ENCODE measurements at regions not wholly inside any gene's neighbourhood (a gene's known extent, or its start where the extent isn't known, plus 50 kb on each side); places are given as distances from the start of the nearest gene placed in this dataset.

- DNase-seq = no peak
- Histone ChIP-seq H3K36me3 (no peaks in the 10 kb centered on the region), H3K27ac (no peak overlapping the region), H3K4me3 (no peak overlapping the region), H3K27me3 (no peaks in the 10 kb centered on the region), H3K4me1 (no peaks in the 10 kb centered on the region), H3K9me3 (no peaks in the 10 kb centered on the region)
- FAIRE-seq = no peak
- intact Hi-C loops (cut with DNase I) = no loop called here
- 40 to 52% methylated on average over 3 of the region's 3 CpGs for WGBS, 2 donors
- TF ChIP-seq CTCF (IDR thresholded peaks at IDR 0.05) = no peak
- ATAC-seq = no peak
Measured at GRCh38 chr2:116211719-116212118, 1602.8 kb upstream of the DDX18 start.

GRCh38 chr2:116222793-116223192 is 1591.7 kb upstream of the DDX18 start:
- WGBS, 2 donors = 68 to 76% methylated on average over 4 of the region's 4 CpGs
- no peaks in the 10 kb centered on the region for H3K4me1 ChIP-seq
- FAIRE-seq (no peak), DNase-seq (no peak), ATAC-seq (no peak)
- no peaks in the 10 kb centered on the region for H3K36me3 ChIP-seq
- intact Hi-C loops (cut with DNase I) = no loop called here
- H3K27me3 ChIP-seq = no peaks in the 10 kb centered on the region
- no peak for TF ChIP-seq CTCF (IDR thresholded peaks at IDR 0.05)
- no peak overlapping the region for H3K27ac ChIP-seq
- H3K4me3 ChIP-seq = no peak overlapping the region
- H3K9me3 ChIP-seq = no peaks in the 10 kb centered on the region

- no peak for FAIRE-seq
Measured at GRCh38 chr2:116223912-116224311, 1590.6 kb upstream of the DDX18 start.

GRCh38 chr2:116224610-116225009 is 1589.9 kb upstream of the DDX18 start:
- intact Hi-C loops (cut with DNase I) = no loop called here
- ATAC-seq (no peak), FAIRE-seq (no peak), DNase-seq (peak in 1 of 6 donors; percentile 28)
- H3K4me3 ChIP-seq = no peak overlapping the region
- TF ChIP-seq CTCF (IDR thresholded peaks at IDR 0.05) = no peak
- no peaks in the 10 kb centered on the region for H3K4me1 ChIP-seq
- no peak overlapping the region for H3K27ac ChIP-seq
- H3K27me3 ChIP-seq = peaks cover 0 to 3% (median 0%) of the 10 kb centered on the region in 4 donors
- WGBS, 2 donors = 71 to 78% methylated on average over 6 of the region's 6 CpGs
- no peaks in the 10 kb centered on the region for H3K36me3 ChIP-seq
- no peaks in the 10 kb centered on the region for H3K9me3 ChIP-seq

More at GRCh38 chr2:116223912-116224311, 1590.6 kb upstream of the DDX18 start:
- TF ChIP-seq CTCF (IDR thresholded peaks at IDR 0.05) = no peak
- ATAC-seq (no peak), DNase-seq (peak in 1 of 6 donors; percentile 29)
- Histone ChIP-seq H3K27me3 (peaks cover 0 to 3% (median 0%) of the 10 kb centered on the region in 4 donors), H3K27ac (no peak overlapping the region), H3K4me1 (no peaks in the 10 kb centered on the region), H3K4me3 (no peak overlapping the region), H3K9me3 (no peaks in the 10 kb centered on the region), H3K36me3 (no peaks in the 10 kb centered on the region)
- intact Hi-C loops (cut with DNase I) = no loop called here
- WGBS, 2 donors = 69 to 75% methylated on average over 3 to 4 of the region's 4 CpGs

GRCh38 chr2:116238511-116238910 is 1576.0 kb upstream of the DDX18 start:
- intact Hi-C loops (cut with DNase I) = no loop called here
- no peak for DNase-seq
- Histone ChIP-seq H3K9me3 (no peaks in the 10 kb centered on the region), H3K36me3 (no peaks in the 10 kb centered on the region), H3K27me3 (no peaks in the 10 kb centered on the region), H3K4me3 (no peak overlapping the region), H3K27ac (no peak overlapping the region), H3K4me1 (no peaks in the 10 kb centered on the region)
- no peak for FAIRE-seq
- no peak for ATAC-seq
- no peak for TF ChIP-seq CTCF (IDR thresholded peaks at IDR 0.05)

Data from pancreas (tissue), 10 donors.